Spleen (tissue), 11 donors: ENCODE measurements at regions not wholly inside any gene's neighbourhood (a gene's known extent, or its start where the extent isn't known, plus 50 kb on each side); places are given as distances from the start of the nearest gene placed in this dataset.

ENCODE experiments used
- DNase-seq: peaks from one replicate; pipeline ENCODE4 v3.0.0-alpha.2; 2020
- H3K27ac ChIP-seq, 8 donors: fragments of 200-600 bp; sonication (generic) in 7 of 8; 1 replicate in 4 of 8; 2 replicates in 4 of 8; pipeline versions ENCODE4 v1.5.0 to v1.8.0; 2016 to 2021; ENCODE audit warnings: inconsistent platforms in 4 of 8, mild to moderate bottlenecking in 4 of 8, moderate library complexity in 1 of 8
- H3K27me3 ChIP-seq, 7 donors: fragments of 200-600 bp; sonication (generic) in 6 of 7; replicated peaks in 1 of 7; 1 replicate in 4 of 7; 2 replicates in 3 of 7; pipeline versions ENCODE4 v1.5.0 to v1.8.0; 2016 to 2021; ENCODE audit warnings: inconsistent platforms in 3 of 7, mild to moderate bottlenecking in 1 of 7
- H3K36me3 ChIP-seq, 6 donors: fragments of 200-600 bp; sonication (generic) in 5 of 6; 1 replicate in 4 of 6; 2 replicates in 2 of 6; pipeline versions ENCODE4 v1.5.0 to v1.8.0; 2016 to 2021; ENCODE audit warnings: inconsistent platforms in 2 of 6
- H3K4me1 ChIP-seq, 6 donors: fragments of 200-600 bp; sonication (generic) in 5 of 6; 1 replicate in 3 of 6; 2 replicates in 3 of 6; pipeline versions ENCODE4 v1.5.0 to v1.8.0; 2016 to 2021; ENCODE audit warnings: inconsistent platforms in 3 of 6
- H3K4me3 ChIP-seq, 8 donors: fragments of 200-600 bp; sonication (generic) in 7 of 8; 1 replicate in 4 of 8; 2 replicates in 4 of 8; pipeline versions ENCODE4 v1.5.0 to v1.8.0; 2016 to 2021; ENCODE audit warnings: inconsistent platforms in 4 of 8, mild to moderate bottlenecking in 4 of 8, moderate library complexity in 2 of 8
- H3K9me3 ChIP-seq, 8 donors: fragments of 200-600 bp; sonication (generic) in 7 of 8; 1 replicate in 4 of 8; 2 replicates in 4 of 8; pipeline versions ENCODE4 v1.5.0 to v1.8.0; 2016 to 2021; ENCODE audit warnings: inconsistent platforms in 4 of 8
- CTCF ChIP-seq, 11 experiments: fragments of 200-600 bp in 7 of 11; fragments of 450-650 bp in 4 of 11; sonication (generic) in 4 of 11; IDR thresholded peaks in 8 of 11; conservative IDR thresholded peaks in 3 of 11; 1 replicate in 7 of 11; 2 replicates in 4 of 11; pipeline versions ENCODE4 v1.4.0 to v1.8.0; 2016 to 2021; ENCODE audit warnings: antibody characterized with exemption in 11 of 11, inconsistent platforms in 4 of 11, mild to moderate bottlenecking in 1 of 11
- POLR2A ChIP-seq, 3 donors: fragments of 450-650 bp; IDR thresholded peaks; one replicate each; pipeline ENCODE4 v1.5.1; 2017; ENCODE audit warnings: antibody characterized with exemption in 3 of 3, mild to moderate bottlenecking in 1 of 3
- POLR2AphosphoS5 ChIP-seq, 3 donors: sonication (generic); formaldehyde crosslinking; IDR thresholded peaks; one replicate each; pipeline ENCODE4 v1.5.1; 2017; ENCODE audit warnings: antibody characterized with exemption in 3 of 3
- WGBS, 5 donors: extraction: QIAGEN DNeasy Blood & Tissue Kit in 3 of 5; methylation state at CpG; one replicate each; pipeline versions ENCODE4 v1.1.5 to v1.1.7; 2013 to 2018; 5-methylcytosine and 5-hydroxymethylcytosine counted together
- intact Hi-C: fragments of 100-400 bp; cut with DNase I; formaldehyde crosslinking; loops from one replicate; pipeline ENCODE4 v1.15.0; 2023; ENCODE audit warnings: low total_unique reads
- donor health status: healthy with polysubstance abuse.
- donor health status: DM: no; HTN: no; CAD: no; lungs with moderate emphysema.
- donor health status: DM: no; HTN: no; CAD: no.
- donor health status: Bipolar disorder and iron deficiency.
- donor health status: healthy.
- donor health status: DM: no; HTN: no; CAD: no.
- donor health status: DM: yes; HTN: yes; CAD: no.

GRCh38 chr5:10839118-10839517, 78.1 kb upstream of the DAP start:
- H3K9me3 ChIP-seq = peaks cover 0 to 15% (median 6%) of the 10 kb centered on the region in 8 donors
- no peak overlapping the region for H3K27ac ChIP-seq
- intact Hi-C loops = no loop called here
- 89 to 97% (median 89%) methylated on average over 3 of the region's 3 CpGs for WGBS, 5 donors
- no peaks in the 10 kb centered on the region for H3K36me3 ChIP-seq
- no peak for DNase-seq
- TF ChIP-seq POLR2A (IDR thresholded peaks at IDR 0.05) = no peak
- TF ChIP-seq POLR2AphosphoS5 (IDR thresholded peaks at IDR 0.05) = no peak
- no peak for TF ChIP-seq CTCF (IDR thresholded peaks at IDR 0.05 in 8 of 11, conservative IDR thresholded peaks at IDR 0.05 in 3 of 11)
- H3K27me3 ChIP-seq = no peaks in the 10 kb centered on the region
- H3K4me3 ChIP-seq = no peak overlapping the region
- H3K4me1 ChIP-seq = no peaks in the 10 kb centered on the region

GRCh38 chr5:10838038-10838437, 77.0 kb upstream of the DAP start:
- no peak overlapping the region for H3K27ac ChIP-seq
- TF ChIP-seq POLR2A (IDR thresholded peaks at IDR 0.05) (no peak), POLR2AphosphoS5 (IDR thresholded peaks at IDR 0.05) (no peak), CTCF (IDR thresholded peaks at IDR 0.05 in 8 of 11, conservative IDR thresholded peaks at IDR 0.05 in 3 of 11) (no peak)
- intact Hi-C loops = no loop called here
- peaks cover 0 to 4% (median 0%) of the 10 kb centered on the region in 8 donors for H3K9me3 ChIP-seq
- no peak for DNase-seq
- no peak overlapping the region for H3K4me3 ChIP-seq
- H3K36me3 ChIP-seq = no peaks in the 10 kb centered on the region
- H3K27me3 ChIP-seq = no peaks in the 10 kb centered on the region
- 80 to 95% (median 89%) methylated on average over 5 of the region's 5 CpGs for WGBS, 5 donors
- H3K4me1 ChIP-seq = no peaks in the 10 kb centered on the region

- no peaks in the 10 kb centered on the region for H3K36me3 ChIP-seq
- intact Hi-C loops = no loop called here
- H3K9me3 ChIP-seq = no peaks in the 10 kb centered on the region
- no peak for DNase-seq
- TF ChIP-seq CTCF (IDR thresholded peaks at IDR 0.05 in 8 of 11, conservative IDR thresholded peaks at IDR 0.05 in 3 of 11) = no peak
- 93 to 98% (median 97%) methylated on average over 2 of the region's 2 CpGs for WGBS, 5 donors
- H3K27me3 ChIP-seq = no peaks in the 10 kb centered on the region
- H3K27ac ChIP-seq = no peak overlapping the region
- H3K4me3 ChIP-seq = no peak overlapping the region
- no peaks in the 10 kb centered on the region for H3K4me1 ChIP-seq
These were observed 76.0 kb upstream of the DAP start for GRCh38 chr5:10836986-10837385.

- DNase-seq = no peak
- Histone ChIP-seq H3K9me3 (no peaks in the 10 kb centered on the region), H3K36me3 (no peaks in the 10 kb centered on the region), H3K4me1 (no peaks in the 10 kb centered on the region), H3K27ac (no peak overlapping the region), H3K27me3 (no peaks in the 10 kb centered on the region), H3K4me3 (no peak overlapping the region)
- TF ChIP-seq CTCF (IDR thresholded peaks at IDR 0.05 in 8 of 11, conservative IDR thresholded peaks at IDR 0.05 in 3 of 11) = no peak
- no peak for TF ChIP-seq POLR2A (IDR thresholded peaks at IDR 0.05)
- TF ChIP-seq POLR2AphosphoS5 (IDR thresholded peaks at IDR 0.05) = no peak
- whole genome bisulfite sequencing, 5 donors = 89 to 100% (median 92%) methylated on average over 1 of the region's 1 CpG
- intact Hi-C loops = no loop called here
These were observed 73.7 kb upstream of the DAP start for GRCh38 chr5:10834695-10835094.
